HepG2 (cell line): ENCODE measurements at regions not wholly inside any gene's neighbourhood (a gene's known extent, or its start where the extent isn't known, plus 50 kb on each side); places are given as distances from the start of the nearest gene placed in this dataset.

ENCODE experiments used
- ATAC-seq: fragments of 200-7000 bp; cut with Tn5 transposase; 3 replicates; pipeline ENCODE4 v1.9.1; 2020; ENCODE audit warnings: mild to moderate bottlenecking, moderate library complexity
- BruUV-seq: library from RNA; stranded (reverse); fragments of 400-500 nt; replicated peaks from 2 replicates; lab custom pipeline; 2021; lab: Mats Ljungman, UMichigan
- CTCF ChIA-PET: fragments of 300-600 bp; formaldehyde crosslinking; extraction: SDS; loops from one replicate; lab custom pipeline; 2021; ENCODE audit warnings: low total read pairs, inconsistent platforms, low intra/inter-chr PET ratio; lab: Yijun Ruan, JAX
- POLR2A ChIA-PET: fragments of 350-600 bp; sonication (Branson Sonifier 250); formaldehyde crosslinking; loops from one replicate; lab custom pipeline; 2020; ENCODE audit warnings: antibody characterized with exemption, inconsistent platforms; lab: Yijun Ruan, JAX
- DNase-seq: peaks from one replicate; pipeline ENCODE4 v3.0.0-alpha.2; 2015; ENCODE audit warnings: low spot score
- FAIRE-seq: peaks from 3 replicates; lab custom pipeline; 2011; peaks lifted over from hg19 to GRCh38; lab: Jason Lieb, UNC
- H2AFZ ChIP-seq: one replicate; pipeline ENCODE4 v1.6.1; 2011; ENCODE audit warnings: low read length, inconsistent platforms
- H3K27ac ChIP-seq: fragments of 300-600 bp; 3 replicates; pipeline ENCODE4 v1.8.0; 2011; ENCODE audit warnings: mixed run types, mild to moderate bottlenecking, mixed read lengths, low read length, inconsistent platforms; ENCODE audit not compliant: insufficient read depth; ENCODE audit errors: extremely low read length
- H3K27me3 ChIP-seq, 2 experiments: fragments of 200-600 bp in 1 of 2; 2 replicates in 1 of 2; 3 replicates in 1 of 2; pipeline versions ENCODE4 v1.6.0 to v1.8.0; 2011; ENCODE audit warnings: low read length in 2 of 2, mild to moderate bottlenecking in 2 of 2, moderate library complexity in 2 of 2, inconsistent platforms in 1 of 2; ENCODE audit not compliant: insufficient read depth in 2 of 2, control insufficient read depth in 1 of 2
- H3K36me3 ChIP-seq, 2 experiments: fragments of 200-600 bp in 1 of 2; replicated peaks in 1 of 2; 2 replicates in 1 of 2; 3 replicates in 1 of 2; pipeline versions ENCODE4 v1.5.1 to v1.8.0; 2011; ENCODE audit warnings: low read length in 2 of 2, inconsistent platforms in 1 of 2; ENCODE audit not compliant: insufficient read depth in 2 of 2, control insufficient read depth in 1 of 2
- H3K4me1 ChIP-seq: 2 replicates; pipeline ENCODE4 v1.5.1; 2012; ENCODE audit warnings: low read length, inconsistent platforms; ENCODE audit not compliant: insufficient read depth
- H3K4me2 ChIP-seq: 2 replicates; pipeline ENCODE4 v1.6.0; 2011; ENCODE audit warnings: low read depth, low read length, inconsistent platforms
- H3K4me3 ChIP-seq, 3 experiments: fragments of 200-600 bp in 1 of 3; sonication (generic), shearing (Covaris generic) in 1 of 3; replicated peaks in 1 of 3; 2 replicates each; pipeline ENCODE4 v1.5.1; 2011 to 2016; ENCODE audit warnings: low read length in 3 of 3, inconsistent platforms in 2 of 3, low read depth in 2 of 3, mild to moderate bottlenecking in 2 of 3, control low read depth in 1 of 3, mixed read lengths in 1 of 3; ENCODE audit not compliant: insufficient read depth in 1 of 3
- H3K79me2 ChIP-seq: one replicate; pipeline ENCODE4 v1.6.1; 2011; ENCODE audit warnings: low read length, inconsistent platforms; ENCODE audit not compliant: insufficient read depth
- H3K9ac ChIP-seq: 2 replicates; pipeline ENCODE4 v1.6.0; 2011; ENCODE audit warnings: mild to moderate bottlenecking, low read depth, low read length, inconsistent platforms; ENCODE audit not compliant: insufficient read depth
- H3K9me3 ChIP-seq: 2 replicates; pipeline ENCODE4 v1.5.1; 2012; ENCODE audit warnings: mild to moderate bottlenecking, low read length
- H4K20me1 ChIP-seq: 2 replicates; pipeline ENCODE4 v1.6.0; 2011; ENCODE audit warnings: inconsistent platforms, mild to moderate bottlenecking, low read length, moderate library complexity; ENCODE audit not compliant: insufficient read depth
- GPN1 ChIP-seq: sonication (generic); formaldehyde crosslinking; IDR thresholded peaks from 2 replicates; pipeline ENCODE4 v1.5.1; 2020; ENCODE audit warnings: missing genetic modification reagents, borderline replicate concordance
- RFXAP ChIP-seq: sonication (generic); formaldehyde crosslinking; IDR thresholded peaks from 2 replicates; pipeline ENCODE4 v1.4.0; 2020; ENCODE audit warnings: missing genetic modification reagents, borderline replicate concordance
- ZNF550 ChIP-seq: sonication (generic); formaldehyde crosslinking; IDR thresholded peaks from 2 replicates; pipeline ENCODE4 v1.4.0; 2020; ENCODE audit warnings: mild to moderate bottlenecking, missing genetic modification reagents, borderline replicate concordance
- ZSCAN30 ChIP-seq: sonication (generic); formaldehyde crosslinking; IDR thresholded peaks from 2 replicates; pipeline ENCODE4 v1.5.0; 2020; ENCODE audit warnings: mild to moderate bottlenecking, missing genetic modification reagents
- WGBS: methylation state at CpG from one replicate; pipeline ENCODE4 v1.1.6; 2017; ENCODE audit warnings: low lambda C conversion rate; 5-methylcytosine and 5-hydroxymethylcytosine counted together
- in situ Hi-C: cut with HindIII; loops from 2 replicates; pipeline ENCODE4 v1.10.0; 2017; ENCODE audit warnings: low pct_unique_long_range_greater_than_20kb; ENCODE audit not compliant: extremely low pct_ligation_motif_present
- intact Hi-C: fragments of 100-400 bp; cut with micrococcal nuclease; formaldehyde crosslinking; loops from one replicate; pipeline ENCODE4 v1.10.0; 2022; ENCODE audit not compliant: unreplicated experiment
- TF ChIP-seq, protein P1 (sequence below): sonication (generic); formaldehyde crosslinking; IDR thresholded peaks from 2 replicates; pipeline ENCODE4 v1.5.0; 2020; ENCODE audit warnings: mild to moderate bottlenecking, missing genetic modification reagents

DNA sequence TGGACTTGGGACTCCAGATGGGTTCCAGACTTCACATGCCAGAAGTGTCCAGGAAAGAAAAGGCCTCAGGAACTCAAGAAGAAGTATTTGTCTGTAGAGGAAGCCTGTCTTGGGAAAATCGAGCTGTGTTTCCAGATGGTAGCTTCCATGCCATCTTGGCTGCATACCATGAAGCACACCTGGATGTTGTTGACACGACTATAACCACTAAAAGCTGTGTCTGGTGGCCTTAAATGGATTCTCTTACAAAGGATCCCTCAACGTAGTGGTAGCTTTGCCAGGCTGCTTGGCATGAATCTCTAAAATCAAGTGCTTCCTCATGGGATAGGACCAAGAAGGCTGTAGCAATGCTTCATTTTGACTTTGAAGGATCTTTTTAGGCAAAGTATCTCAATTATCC is 313.4 kb upstream of the BOD1L1 start:
- Histone ChIP-seq H3K27ac (no peak overlapping the region), H2AFZ (no peak overlapping the region), H3K27me3 (no peaks in the 10 kb centered on the region), H3K9me3 (peaks cover 27% of the 10 kb centered on the region), H3K4me2 (no peak overlapping the region), H3K9ac (no peak overlapping the region), H3K79me2 (no peaks in the 10 kb centered on the region)
- intact Hi-C loops = loop anchor here (10.0 kb wide), 1 partner anchor 286 kb away; no protein-coding TSS in a partner anchor
- no peak for DNase-seq
- in situ Hi-C loops = no loop called here
- CTCF ChIA-PET = no interaction called here
- no peak for TF ChIP-seq RFXAP (CRISPR knock-in tag)
- TF ChIP-seq GPN1 (CRISPR knock-in tag) = no peak
- TF ChIP-seq ZSCAN30 (CRISPR knock-in tag) = no peak
- TF ChIP-seq, all 625 proteins: peak for 0
- BruUV-seq = no TSS peak
- POLR2A ChIA-PET = no interaction called here
- Histone ChIP-seq H3K4me1 (no peaks in the 10 kb centered on the region), H3K36me3 (no peaks in the 10 kb centered on the region), H3K4me3 (no peak overlapping the region), H4K20me1 (no peaks in the 10 kb centered on the region)
- no peak for ATAC-seq
- 0% methylated on average over 2 of the region's 3 CpGs for WGBS
- FAIRE-seq = no peak

DNA sequence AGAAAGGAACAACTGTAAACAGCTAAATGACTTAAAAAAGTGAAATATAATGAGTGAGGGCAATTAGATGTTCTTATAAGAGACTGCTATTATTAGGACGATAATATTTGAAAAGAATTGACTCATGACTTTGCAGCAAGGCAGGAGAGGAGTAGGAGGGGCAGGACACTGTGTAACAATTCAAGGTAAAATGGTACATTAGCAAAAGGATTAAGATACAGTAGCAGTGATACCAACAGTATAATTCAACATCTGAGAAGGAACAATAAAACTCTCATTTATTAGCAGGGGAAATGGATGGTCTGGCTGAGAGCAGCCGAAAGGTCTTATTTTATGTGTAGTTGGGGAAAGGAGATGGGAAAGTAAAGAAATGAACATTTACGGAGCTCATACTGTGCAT is 315.5 kb upstream of the BOD1L1 start:
- H3K27me3 ChIP-seq = no peaks in the 10 kb centered on the region
- H3K27ac ChIP-seq = no peak overlapping the region
- DNase-seq = no peak
- no peak overlapping the region for H3K9ac ChIP-seq
- H3K4me2 ChIP-seq = no peak overlapping the region
- no peaks in the 10 kb centered on the region for H3K36me3 ChIP-seq
- no TSS peak for BruUV-seq
- no peak overlapping the region for H3K4me3 ChIP-seq
- H3K4me1 ChIP-seq = no peaks in the 10 kb centered on the region
- no peak for TF ChIP-seq ZNF550
- TF ChIP-seq, protein P1, sequence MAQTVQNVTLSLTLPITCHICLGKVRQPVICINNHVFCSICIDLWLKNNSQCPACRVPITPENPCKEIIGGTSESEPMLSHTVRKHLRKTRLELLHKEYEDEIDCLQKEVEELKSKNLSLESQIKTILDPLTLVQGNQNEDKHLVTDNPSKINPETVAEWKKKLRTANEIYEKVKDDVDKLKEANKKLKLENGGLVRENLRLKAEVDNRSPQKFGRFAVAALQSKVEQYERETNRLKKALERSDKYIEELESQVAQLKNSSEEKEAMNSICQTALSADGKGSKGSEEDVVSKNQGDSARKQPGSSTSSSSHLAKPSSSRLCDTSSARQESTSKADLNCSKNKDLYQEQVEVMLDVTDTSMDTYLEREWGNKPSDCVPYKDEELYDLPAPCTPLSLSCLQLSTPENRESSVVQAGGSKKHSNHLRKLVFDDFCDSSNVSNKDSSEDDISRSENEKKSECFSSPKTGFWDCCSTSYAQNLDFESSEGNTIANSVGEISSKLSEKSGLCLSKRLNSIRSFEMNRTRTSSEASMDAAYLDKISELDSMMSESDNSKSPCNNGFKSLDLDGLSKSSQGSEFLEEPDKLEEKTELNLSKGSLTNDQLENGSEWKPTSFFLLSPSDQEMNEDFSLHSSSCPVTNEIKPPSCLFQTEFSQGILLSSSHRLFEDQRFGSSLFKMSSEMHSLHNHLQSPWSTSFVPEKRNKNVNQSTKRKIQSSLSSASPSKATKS = no peak
- H2AFZ ChIP-seq = no peak overlapping the region
- no peak for FAIRE-seq
- 49% methylated on average over 3 of the region's 3 CpGs for WGBS
- ATAC-seq = no peak
- in situ Hi-C loops (no loop called here), intact Hi-C loops (loop anchor here (10.0 kb wide), 1 partner anchor 288 kb away; no protein-coding TSS in a partner anchor)
- no peaks in the 10 kb centered on the region for H4K20me1 ChIP-seq
- POLR2A ChIA-PET = no interaction called here
- H3K79me2 ChIP-seq = no peaks in the 10 kb centered on the region
- CTCF ChIA-PET = no interaction called here
- H3K9me3 ChIP-seq = peaks cover 23% of the 10 kb centered on the region
